Adipocyte (in vitro differentiated cells): ENCODE measurements at regions not wholly inside any gene's neighbourhood (a gene's known extent, or its start where the extent isn't known, plus 50 kb on each side); places are given as distances from the start of the nearest gene placed in this dataset.

Source experiments
- DNase-seq: peaks from one replicate; pipeline ENCODE4 v3.0.0-alpha.2; 2015; ENCODE audit warnings: low read depth
- H3K27me3 ChIP-seq: replicated peaks from 2 replicates; pipeline ENCODE4 v1.7.0; 2013; ENCODE audit warnings: mild to moderate bottlenecking, low read length, moderate library complexity; ENCODE audit not compliant: control insufficient read depth, insufficient read depth
- H3K36me3 ChIP-seq: 2 replicates; pipeline ENCODE4 v1.7.0; 2013; ENCODE audit warnings: low read length, mild to moderate bottlenecking, moderate library complexity; ENCODE audit not compliant: control insufficient read depth, insufficient read depth, severe bottlenecking
- H3K4me1 ChIP-seq: 2 replicates; pipeline ENCODE4 v1.7.0; 2013; ENCODE audit warnings: mild to moderate bottlenecking, low read length, moderate library complexity; ENCODE audit not compliant: control insufficient read depth, insufficient read depth
- H3K4me3 ChIP-seq: 2 replicates; pipeline ENCODE4 v1.7.0; 2013; ENCODE audit warnings: mild to moderate bottlenecking, low read length, moderate library complexity
- H3K9ac ChIP-seq: 2 replicates; pipeline ENCODE4 v1.7.0; 2013; ENCODE audit warnings: mild to moderate bottlenecking, low read length, moderate library complexity
- H3K9me3 ChIP-seq: 2 replicates; pipeline ENCODE4 v1.7.0; 2013; ENCODE audit warnings: mild to moderate bottlenecking, low read length, moderate library complexity; ENCODE audit not compliant: control insufficient read depth

DNA sequence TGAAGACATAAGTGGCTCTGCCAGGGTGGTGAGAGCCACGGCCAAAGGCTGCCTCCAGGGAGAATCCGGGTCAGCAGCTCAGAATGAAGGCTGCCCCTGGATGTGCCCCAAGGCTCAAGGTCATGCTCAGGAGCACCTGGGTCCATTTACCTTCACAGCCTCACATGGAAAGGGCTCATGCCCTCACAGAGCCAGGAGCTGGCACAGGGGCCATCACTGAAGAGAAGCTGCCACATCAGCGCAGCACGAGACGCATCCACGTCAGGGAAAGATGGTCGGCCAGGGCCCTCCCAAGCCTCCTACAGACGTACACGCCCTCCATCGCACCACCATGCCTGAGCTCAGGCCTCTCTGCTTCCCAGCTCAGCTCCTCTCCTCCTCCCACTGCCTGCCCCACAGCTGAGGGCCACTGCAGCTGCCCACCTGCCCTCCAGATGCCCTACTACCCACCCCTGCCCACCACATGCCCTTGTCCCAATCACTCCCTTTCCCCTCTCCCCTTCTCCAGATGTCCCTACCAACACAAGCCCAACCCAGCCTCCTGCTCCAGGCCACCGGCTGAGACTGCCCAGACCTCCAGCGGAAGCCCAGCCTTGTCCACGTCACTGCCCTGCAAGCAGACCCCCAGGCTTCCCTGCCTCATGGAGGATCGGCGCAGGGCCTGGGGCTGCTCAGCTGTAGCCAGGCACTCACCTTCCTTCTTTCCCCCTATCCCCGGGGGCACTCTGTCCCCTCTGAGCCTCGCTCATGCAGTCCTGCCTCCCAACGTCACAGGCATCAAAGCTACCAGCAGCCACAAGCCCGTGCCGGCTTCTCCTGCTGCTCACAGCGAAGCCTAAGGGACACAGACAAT is 144.1 kb downstream of the SHANK2 start:
- DNase-seq = no peak
- H3K36me3 ChIP-seq = peaks cover 21% of the 10 kb centered on the region

GRCh38 chr11:71106671-71107070 is 145.7 kb downstream of the SHANK2 start:
- H3K36me3 ChIP-seq = peaks cover 21% of the 10 kb centered on the region
- DNase-seq = no peak
- H3K9me3 ChIP-seq = no peaks in the 10 kb centered on the region
- no peaks in the 10 kb centered on the region for H3K4me1 ChIP-seq
- H3K4me3 ChIP-seq = no peak overlapping the region
- no peaks in the 10 kb centered on the region for H3K27me3 ChIP-seq
- no peak overlapping the region for H3K9ac ChIP-seq

More for the DNA sequence above, 144.1 kb downstream of the SHANK2 start:
- H3K4me3 ChIP-seq = no peak overlapping the region
- H3K4me1 ChIP-seq = no peaks in the 10 kb centered on the region
- H3K27me3 ChIP-seq = no peaks in the 10 kb centered on the region
- no peaks in the 10 kb centered on the region for H3K9me3 ChIP-seq
- no peak overlapping the region for H3K9ac ChIP-seq

DNA sequence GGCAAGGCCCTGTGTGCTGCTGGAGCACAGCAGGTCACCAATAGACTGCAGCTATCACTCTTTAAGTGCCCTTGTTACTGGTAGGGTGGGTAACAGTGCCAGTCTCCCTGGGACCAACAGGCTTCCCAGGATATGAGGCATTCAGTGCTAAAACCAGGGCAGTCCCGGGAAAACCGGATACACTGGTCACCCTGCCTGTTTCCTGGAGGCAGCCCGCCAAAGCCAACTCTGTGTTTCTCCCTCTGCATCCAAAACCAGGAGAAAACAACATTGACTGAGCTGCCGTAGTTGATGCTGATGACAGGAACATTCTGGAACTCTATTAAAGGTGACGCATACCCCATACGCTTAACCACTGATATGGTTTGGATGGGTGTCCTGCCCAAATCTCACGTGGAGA is 149.1 kb downstream of the SHANK2 start:
- no peaks in the 10 kb centered on the region for H3K27me3 ChIP-seq
- H3K9ac ChIP-seq = no peak overlapping the region
- no peaks in the 10 kb centered on the region for H3K9me3 ChIP-seq
- no peak for DNase-seq
- peaks cover 6% of the 10 kb centered on the region for H3K36me3 ChIP-seq
- no peak overlapping the region for H3K4me3 ChIP-seq
- H3K4me1 ChIP-seq = no peaks in the 10 kb centered on the region

DNA sequence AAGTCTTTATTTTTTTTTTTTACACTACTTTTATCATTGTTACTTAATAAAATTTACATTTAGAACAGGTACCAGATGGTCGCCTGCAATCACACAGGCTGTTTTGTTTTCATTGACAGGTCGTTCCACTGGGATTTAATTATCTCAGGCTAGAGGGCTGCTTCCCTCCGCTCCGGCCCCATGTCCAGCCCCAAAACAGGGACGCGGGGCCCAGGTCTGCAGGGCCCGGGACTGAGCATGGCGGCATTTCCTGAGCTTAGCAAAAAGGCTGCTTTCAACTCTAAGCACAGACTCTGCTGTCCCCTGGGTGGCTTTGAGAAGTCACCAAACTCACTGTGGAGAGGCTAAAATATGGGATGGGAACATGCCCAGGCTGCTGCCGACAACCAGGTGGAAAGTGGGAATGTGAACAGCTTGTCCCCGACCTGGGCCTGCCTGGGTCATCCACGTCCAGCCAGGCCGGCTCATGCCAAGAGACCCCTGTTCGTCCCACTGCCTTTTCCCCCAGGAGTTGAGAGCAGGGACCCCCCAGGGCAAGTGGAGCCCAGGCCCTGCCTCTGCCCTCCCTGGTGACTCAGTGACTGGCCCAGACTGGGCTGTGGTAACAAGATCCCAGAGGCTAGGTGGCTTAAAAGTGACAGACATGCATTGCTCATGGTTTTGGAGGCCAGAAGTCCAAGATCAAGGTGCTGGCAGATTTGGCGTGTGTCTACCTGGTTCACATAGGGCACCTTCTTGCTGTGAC is 150.0 kb downstream of the SHANK2 start:
- DNase-seq = no peak
- Histone ChIP-seq H3K4me3 (no peak overlapping the region), H3K36me3 (peaks cover 6% of the 10 kb centered on the region), H3K27me3 (no peaks in the 10 kb centered on the region), H3K9me3 (no peaks in the 10 kb centered on the region), H3K9ac (no peak overlapping the region), H3K4me1 (no peaks in the 10 kb centered on the region)

DNA sequence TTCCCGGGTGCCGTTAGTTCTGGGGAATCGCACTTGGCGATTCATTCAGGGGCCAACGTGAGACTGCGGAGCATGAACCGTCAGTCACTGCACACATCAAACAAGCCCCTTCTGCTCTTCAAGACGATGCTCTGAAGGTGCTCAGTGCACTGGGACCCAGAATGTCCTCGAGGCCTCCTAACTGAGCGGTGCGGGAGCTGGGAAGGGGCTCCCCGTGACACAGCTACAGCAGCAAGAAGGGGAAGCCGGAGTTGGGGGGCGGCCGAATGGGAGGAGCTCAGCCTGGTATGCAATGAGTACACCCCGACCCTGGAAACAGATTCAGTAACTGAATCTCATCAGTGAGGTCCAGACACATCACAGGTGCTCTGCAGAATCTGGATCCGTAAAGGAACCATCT is 150.8 kb downstream of the SHANK2 start:
- Histone ChIP-seq H3K36me3 (peaks cover 6% of the 10 kb centered on the region), H3K9ac (no peak overlapping the region), H3K27me3 (no peaks in the 10 kb centered on the region), H3K4me1 (no peaks in the 10 kb centered on the region), H3K9me3 (no peaks in the 10 kb centered on the region), H3K4me3 (no peak overlapping the region)
- no peak for DNase-seq

DNA sequence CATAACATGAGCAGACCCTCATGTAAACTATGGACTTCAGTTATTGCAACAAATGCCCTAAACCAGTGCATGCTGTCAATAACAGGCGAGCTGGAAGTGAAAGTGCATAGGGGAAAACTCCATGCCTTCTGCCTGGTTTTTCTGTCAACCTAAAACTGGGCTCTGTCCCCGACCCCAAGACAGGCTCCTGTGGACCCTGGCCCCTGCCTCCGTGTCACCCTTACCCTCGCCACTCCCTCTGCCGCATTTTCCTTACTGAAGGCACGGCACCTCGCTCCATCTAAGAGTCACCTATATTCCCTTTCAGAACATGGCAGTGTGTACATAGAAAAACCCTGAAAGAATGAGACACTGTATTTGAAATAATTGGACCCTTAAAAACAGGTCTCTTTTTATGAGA is 151.3 kb downstream of the SHANK2 start:
- H3K36me3 ChIP-seq = peaks cover 4% of the 10 kb centered on the region
- H3K27me3 ChIP-seq = no peaks in the 10 kb centered on the region
- H3K9ac ChIP-seq = no peak overlapping the region
- H3K9me3 ChIP-seq = no peaks in the 10 kb centered on the region
- no peak for DNase-seq
- no peak overlapping the region for H3K4me3 ChIP-seq
- no peaks in the 10 kb centered on the region for H3K4me1 ChIP-seq

DNA sequence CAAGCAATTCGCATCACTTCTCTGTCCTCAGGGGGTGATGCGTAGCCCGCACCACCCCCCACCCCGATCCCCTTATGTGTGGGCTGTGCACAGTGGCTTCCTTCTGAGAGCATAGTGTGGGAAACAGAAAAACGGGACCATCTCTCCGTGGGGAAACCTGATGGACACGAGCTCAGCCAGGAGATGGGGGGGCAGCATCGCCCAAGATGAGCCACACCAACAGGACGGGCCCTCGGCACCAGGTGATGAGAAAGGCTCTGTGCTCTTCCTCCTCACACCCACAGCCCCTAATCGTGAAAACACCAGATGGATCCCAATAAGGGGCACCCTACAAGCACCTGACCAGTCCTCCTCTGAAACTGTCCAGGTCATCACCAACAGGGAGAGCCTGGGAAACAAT is 153.6 kb downstream of the SHANK2 start:
- H3K27me3 ChIP-seq = no peaks in the 10 kb centered on the region
- no peak overlapping the region for H3K9ac ChIP-seq
- H3K4me1 ChIP-seq = no peaks in the 10 kb centered on the region
- DNase-seq = no peak
- H3K36me3 ChIP-seq = no peaks in the 10 kb centered on the region
- no peak overlapping the region for H3K4me3 ChIP-seq
- H3K9me3 ChIP-seq = no peaks in the 10 kb centered on the region

DNA sequence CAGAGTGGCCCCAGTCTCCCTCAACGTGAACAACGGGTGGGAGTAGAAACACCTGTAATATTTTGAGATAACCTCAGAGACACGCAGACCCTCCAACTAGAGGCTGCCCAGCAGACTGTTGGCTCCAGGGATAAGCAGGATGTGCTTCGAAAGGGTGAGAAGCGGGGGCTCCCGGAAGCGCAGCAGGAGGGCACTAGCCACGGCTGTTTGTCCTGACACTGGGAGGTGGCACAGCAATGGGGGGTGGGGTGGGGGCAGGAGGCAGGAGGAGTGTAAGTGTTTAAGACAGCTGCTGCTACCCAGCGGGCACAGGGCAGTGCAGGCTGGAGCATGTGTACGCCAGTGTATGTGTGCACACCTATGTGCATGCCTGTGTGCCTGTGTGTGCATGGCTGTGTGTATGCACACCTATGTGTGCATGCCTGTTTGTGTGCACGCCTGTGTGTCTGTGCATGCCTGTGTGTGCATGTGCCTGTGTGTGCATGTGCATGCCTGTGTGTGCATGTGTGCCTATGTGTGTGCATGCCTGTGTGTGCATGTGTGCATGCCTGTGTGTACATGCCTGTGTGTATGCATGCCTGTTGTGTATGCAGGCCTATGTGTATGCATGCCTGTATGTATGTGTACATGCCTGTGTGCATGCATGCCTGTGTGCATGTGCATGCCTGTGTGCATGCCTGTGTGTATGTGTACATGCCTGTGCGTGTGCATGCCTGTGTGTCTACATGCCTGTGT is 154.7 kb downstream of the SHANK2 start:
- H3K9ac ChIP-seq = no peak overlapping the region
- no peaks in the 10 kb centered on the region for H3K36me3 ChIP-seq
- no peaks in the 10 kb centered on the region for H3K9me3 ChIP-seq
- H3K27me3 ChIP-seq = no peaks in the 10 kb centered on the region
- no peak overlapping the region for H3K4me3 ChIP-seq
- DNase-seq = no peak
- no peaks in the 10 kb centered on the region for H3K4me1 ChIP-seq

DNA sequence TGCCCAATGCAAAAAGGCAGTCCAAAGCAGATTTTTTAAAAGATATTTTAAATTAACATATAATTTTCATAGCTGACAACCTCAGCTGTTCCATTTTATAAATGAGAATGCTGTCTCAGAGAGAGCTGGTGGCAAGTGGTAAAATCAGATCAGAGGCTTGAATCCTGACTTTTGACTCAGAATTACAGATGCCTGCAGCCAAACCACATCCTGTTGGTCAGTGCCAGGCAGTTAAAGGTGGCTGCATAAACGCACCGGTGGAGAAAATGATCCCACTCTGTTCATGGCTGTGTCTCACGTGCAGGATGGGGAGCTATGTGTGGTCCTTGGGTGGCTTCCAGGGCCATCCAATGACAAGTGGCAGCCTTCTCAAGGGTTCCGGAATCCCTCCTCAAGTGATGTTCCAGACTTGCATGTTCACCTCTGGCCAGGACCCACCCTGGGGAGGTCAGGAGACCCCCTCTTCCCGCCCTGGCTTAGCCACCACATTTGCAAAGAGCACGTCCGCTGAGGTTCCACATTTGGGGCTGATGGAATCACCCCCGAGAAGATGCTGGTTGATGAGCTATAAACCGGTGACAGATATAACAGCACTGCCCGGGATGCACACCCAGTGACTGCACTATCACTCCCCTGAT is 155.5 kb downstream of the SHANK2 start:
- Histone ChIP-seq H3K4me1 (no peaks in the 10 kb centered on the region), H3K27me3 (no peaks in the 10 kb centered on the region), H3K9me3 (no peaks in the 10 kb centered on the region), H3K4me3 (no peak overlapping the region), H3K36me3 (peaks cover 4% of the 10 kb centered on the region), H3K9ac (no peak overlapping the region)
- no peak for DNase-seq

- Histone ChIP-seq H3K4me1 (no peaks in the 10 kb centered on the region), H3K27me3 (no peaks in the 10 kb centered on the region), H3K4me3 (no peak overlapping the region), H3K36me3 (peaks cover 8% of the 10 kb centered on the region), H3K9ac (no peak overlapping the region), H3K9me3 (no peaks in the 10 kb centered on the region)
- no peak for DNase-seq
Observed at GRCh38 chr11:71095294-71095850, 157.0 kb downstream of the SHANK2 start.
